Bone marrow (tissue), 2 donors: ENCODE measurements at regions not wholly inside any gene's neighbourhood (a gene's known extent, or its start where the extent isn't known, plus 50 kb on each side); places are given as distances from the start of the nearest gene placed in this dataset.

Source experiments
- DNase-seq, 2 donors: peaks; one replicate each; lab custom pipeline; 2025; lab: John Stamatoyannopoulos, UW

GRCh38 chr3:168889666-168890065, 773.8 kb downstream of the MECOM start:
- DNase-seq = no peak

GRCh38 chr3:168888781-168889180, 774.7 kb downstream of the MECOM start:
- no peak for DNase-seq

GRCh38 chr3:168885028-168885427, 778.5 kb downstream of the MECOM start:
- no peak for DNase-seq

- DNase-seq = no peak
These were observed 779.1 kb downstream of the MECOM start for GRCh38 chr3:168884353-168884903.

GRCh38 chr3:168883145-168883544, 780.4 kb downstream of the MECOM start:
- no peak for DNase-seq

GRCh38 chr3:168881804-168882203, 781.7 kb downstream of the MECOM start:
- DNase-seq = no peak

GRCh38 chr3:168878655-168879054, 782.9 kb upstream of the GOLIM4 start:
- DNase-seq = no peak

GRCh38 chr3:168877899-168878298, 782.2 kb upstream of the GOLIM4 start:
- DNase-seq = no peak

GRCh38 chr3:168876346-168877035, 780.8 kb upstream of the GOLIM4 start:
- no peak for DNase-seq

- DNase-seq = no peak
These were observed 777.1 kb upstream of the GOLIM4 start for GRCh38 chr3:168872826-168873225.

- DNase-seq = no peak
These were observed 775.2 kb upstream of the GOLIM4 start for GRCh38 chr3:168870892-168871291.

GRCh38 chr3:168865022-168865551, 769.4 kb upstream of the GOLIM4 start:
- no peak for DNase-seq

- no peak for DNase-seq
These were observed 768.6 kb upstream of the GOLIM4 start for GRCh38 chr3:168864107-168865021.

GRCh38 chr3:168863561-168863960, 767.8 kb upstream of the GOLIM4 start:
- DNase-seq = no peak

GRCh38 chr3:168862466-168862865, 766.7 kb upstream of the GOLIM4 start:
- DNase-seq = no peak

GRCh38 chr3:168860592-168860991, 764.9 kb upstream of the GOLIM4 start:
- DNase-seq = no peak

GRCh38 chr3:168860028-168860427, 764.3 kb upstream of the GOLIM4 start:
- no peak for DNase-seq

GRCh38 chr3:168859574-168859973, 763.9 kb upstream of the GOLIM4 start:
- DNase-seq = no peak

- DNase-seq = no peak
These were observed 763.4 kb upstream of the GOLIM4 start for GRCh38 chr3:168859143-168859542.

- DNase-seq = no peak
These were observed 762.6 kb upstream of the GOLIM4 start for GRCh38 chr3:168858327-168858726.

- no peak for DNase-seq
These were observed 754.4 kb upstream of the GOLIM4 start for GRCh38 chr3:168850109-168850508.

GRCh38 chr3:168847291-168847883, 751.7 kb upstream of the GOLIM4 start:
- no peak for DNase-seq
